SK-N-SH (cell line): ENCODE measurements at regions not wholly inside any gene's neighbourhood (a gene's known extent, or its start where the extent isn't known, plus 50 kb on each side); places are given as distances from the start of the nearest gene placed in this dataset.

Experiments
- CTCF ChIA-PET: fragments of 300-600, 350-600 bp; formaldehyde crosslinking; extraction: SDS; loops from one replicate; lab custom pipeline; 2021; lab: Yijun Ruan, JAX
- POLR2A ChIA-PET: fragments of 350-600 bp; sonication (Branson Sonifier 250); formaldehyde crosslinking; extraction: SDS; loops from one replicate; lab custom pipeline; 2020; ENCODE audit warnings: antibody characterized with exemption, inconsistent platforms; lab: Yijun Ruan, JAX
- DNase-seq: peaks from one replicate; pipeline ENCODE4 v3.0.0; 2012
- H2AFZ ChIP-seq: fragments of 200-600 bp; sonication (generic); 2 replicates; pipeline ENCODE4 v1.8.1; 2016; ENCODE audit warnings: antibody characterized with exemption, mild to moderate bottlenecking, low read depth
- H3F3A ChIP-seq: fragments of 200-600 bp; sonication (generic); replicated peaks from 2 replicates; pipeline ENCODE3; 2016; ENCODE audit warnings: antibody characterized with exemption, mild to moderate bottlenecking; ENCODE audit not compliant: insufficient read depth
- H3K27ac ChIP-seq, 2 experiments: fragments of 200-500 bp in 1 of 2; fragments of 200-600 bp in 1 of 2; sonication (Bioruptor generic) in 1 of 2; sonication (generic), shearing (Covaris generic) in 1 of 2; 2 replicates each; pipeline versions ENCODE4 v1.5.1 to v1.6.1; 2014 to 2016; ENCODE audit warnings: low read depth in 2 of 2, inconsistent platforms in 1 of 2, low read length in 1 of 2, mild to moderate bottlenecking in 1 of 2, mixed read lengths in 1 of 2
- H3K27me3 ChIP-seq: fragments of 200-600 bp; sonication (generic), shearing (Covaris generic); 2 replicates; pipeline ENCODE4 v1.6.1; 2016; ENCODE audit warnings: mixed run types; ENCODE audit not compliant: insufficient read depth
- H3K36me3 ChIP-seq, 2 experiments: fragments of 200-500 bp in 1 of 2; fragments of 200-600 bp in 1 of 2; sonication (Bioruptor generic) in 1 of 2; sonication (generic) in 1 of 2; replicated peaks in 1 of 2; 2 replicates each; pipeline versions ENCODE3 to v1.5.1; 2014 to 2016; ENCODE audit warnings: low read length in 1 of 2, mild to moderate bottlenecking in 1 of 2; ENCODE audit not compliant: insufficient read depth in 2 of 2, control insufficient read depth in 1 of 2
- H3K4me1 ChIP-seq, 2 experiments: fragments of 200-500 bp in 1 of 2; fragments of 200-600 bp in 1 of 2; sonication (Bioruptor generic) in 1 of 2; sonication (generic), shearing (Covaris generic) in 1 of 2; 2 replicates each; pipeline versions ENCODE4 v1.5.1 to v1.6.1; 2014 to 2016; ENCODE audit warnings: low read depth in 1 of 2, low read length in 1 of 2, mixed run types in 1 of 2; ENCODE audit not compliant: insufficient read depth in 2 of 2, control insufficient read depth in 1 of 2
- H3K4me2 ChIP-seq: fragments of 200-600 bp; sonication (generic), shearing (Covaris generic); 2 replicates; pipeline ENCODE4 v1.6.1; 2017; ENCODE audit warnings: mixed run types
- H3K4me3 ChIP-seq, 2 experiments: fragments of 200-500 bp in 1 of 2; fragments of 200-600 bp in 1 of 2; sonication (Bioruptor generic) in 1 of 2; sonication (generic), shearing (Covaris generic) in 1 of 2; 2 replicates each; pipeline versions ENCODE4 v1.5.1 to v1.8.1; 2014 to 2016; ENCODE audit warnings: low read depth in 2 of 2, inconsistent platforms in 1 of 2, low read length in 1 of 2, mild to moderate bottlenecking in 1 of 2, mixed read lengths in 1 of 2, moderate library complexity in 1 of 2
- H3K79me2 ChIP-seq: fragments of 200-600 bp; sonication (generic); 2 replicates; pipeline ENCODE4 v1.8.1; 2017; ENCODE audit warnings: mild to moderate bottlenecking; ENCODE audit not compliant: insufficient read depth
- H3K9ac ChIP-seq: fragments of 200-600 bp; sonication (generic); 2 replicates; pipeline ENCODE4 v1.6.1; 2017; ENCODE audit warnings: mixed run types
- H3K9me2 ChIP-seq: fragments of 200-600 bp; sonication (generic); 2 replicates; pipeline ENCODE4 v1.6.1; 2017; ENCODE audit warnings: mixed run types
- H3K9me3 ChIP-seq: fragments of 200-600 bp; sonication (generic); 2 replicates; pipeline ENCODE4 v1.6.1; 2017; ENCODE audit warnings: mixed run types, mild to moderate bottlenecking, moderate library complexity
- H4K20me1 ChIP-seq: fragments of 200-600 bp; sonication (generic); 2 replicates; pipeline ENCODE4 v1.6.1; 2017; ENCODE audit warnings: mild to moderate bottlenecking, mixed run types; ENCODE audit not compliant: insufficient read depth
- CHD2 ChIP-seq: fragments of 150-350 bp; IDR thresholded peaks from 2 replicates; pipeline ENCODE4 v1.6.1; 2018; ENCODE audit warnings: low read length; ENCODE audit not compliant: partially characterized antibody
- ELF1 ChIP-seq: IDR thresholded peaks from 2 replicates; pipeline ENCODE4 v1.4.0; 2012
- EP300 ChIP-seq, 2 experiments: IDR thresholded peaks; 2 replicates each; pipeline versions ENCODE4 v1.4.0 to v1.6.1; 2012; ENCODE audit warnings: borderline replicate concordance in 1 of 2, low read depth in 1 of 2, low read length in 1 of 2
- FOSL2 ChIP-seq: IDR thresholded peaks from 2 replicates; pipeline ENCODE4 v1.4.0; 2012; ENCODE audit warnings: low read depth, mild to moderate bottlenecking, moderate library complexity, borderline replicate concordance
- FOXJ3 ChIP-seq: sonication (generic); formaldehyde crosslinking; IDR thresholded peaks from 2 replicates; pipeline ENCODE4 v1.5.1; 2020; ENCODE audit warnings: mild to moderate bottlenecking, missing genetic modification reagents
- FOXM1 ChIP-seq: IDR thresholded peaks from 2 replicates; pipeline ENCODE4 v1.4.0; 2012; ENCODE audit warnings: low read depth, mild to moderate bottlenecking
- GABPA ChIP-seq: IDR thresholded peaks from 2 replicates; pipeline ENCODE4 v1.4.0; 2012; ENCODE audit warnings: low read depth, mild to moderate bottlenecking
- GATA2 ChIP-seq: sonication (generic); formaldehyde crosslinking; IDR thresholded peaks from 2 replicates; pipeline ENCODE4 v1.5.0; 2020; ENCODE audit warnings: mild to moderate bottlenecking, missing genetic modification reagents
- JUND ChIP-seq: IDR thresholded peaks from 2 replicates; pipeline ENCODE4 v1.4.0; 2012
- MAX ChIP-seq: IDR thresholded peaks from 2 replicates; pipeline ENCODE4 v1.4.0; 2012; ENCODE audit warnings: low read depth
- MXI1 ChIP-seq: IDR thresholded peaks from 2 replicates; pipeline ENCODE4 v1.6.1; 2012; ENCODE audit warnings: mild to moderate bottlenecking, low read depth, low read length, improper control_type of control experiment
- NFIC ChIP-seq: IDR thresholded peaks from 2 replicates; pipeline ENCODE4 v1.4.0; 2012; ENCODE audit warnings: borderline replicate concordance
- RAD21 ChIP-seq: IDR thresholded peaks from 2 replicates; pipeline ENCODE4 v1.6.1; 2012; ENCODE audit warnings: mild to moderate bottlenecking, low read length
- RCOR1 ChIP-seq: fragments of 150-350 bp; IDR thresholded peaks from 2 replicates; pipeline ENCODE4 v1.6.1; 2017; ENCODE audit warnings: antibody characterized with exemption, low read length
- RFX5 ChIP-seq: IDR thresholded peaks from 2 replicates; pipeline ENCODE4 v1.6.1; 2012; ENCODE audit warnings: mild to moderate bottlenecking, improper control_type of control experiment, low read length
- SMC3 ChIP-seq: IDR thresholded peaks from 2 replicates; pipeline ENCODE4 v1.6.1; 2012; ENCODE audit warnings: low read depth, low read length, improper control_type of control experiment
- TEAD4 ChIP-seq: IDR thresholded peaks from 2 replicates; pipeline ENCODE4 v1.4.0; 2012; ENCODE audit warnings: mild to moderate bottlenecking, borderline replicate concordance; ENCODE audit not compliant: insufficient read depth
- YY1 ChIP-seq: IDR thresholded peaks from 2 replicates; pipeline ENCODE4 v1.4.0; 2012; ENCODE audit warnings: low read depth, mild to moderate bottlenecking
- ZBTB33 ChIP-seq: IDR thresholded peaks from 2 replicates; pipeline ENCODE4 v1.4.0; 2012; ENCODE audit warnings: low read depth, borderline replicate concordance
- WGBS: methylation state at CpG from one replicate; pipeline ENCODE4 v1.1.6; 2017; ENCODE audit warnings: low lambda C conversion rate; 5-methylcytosine and 5-hydroxymethylcytosine counted together
- TF ChIP-seq, protein P1 (sequence below): IDR thresholded peaks from 2 replicates; pipeline ENCODE4 v1.4.0; 2012; ENCODE audit warnings: low read depth, borderline replicate concordance
- TF ChIP-seq, protein P2 (sequence below): IDR thresholded peaks from 2 replicates; pipeline ENCODE4; 2012

GRCh38 chr2:15730545-15731212, 139.0 kb downstream of the DDX1 start:
- 6% methylated on average over 5 of the region's 7 CpGs for WGBS
- DNase-seq, result peak; percentile 91
- Histone ChIP-seq H3K9me2 (no peaks in the 10 kb centered on the region), H4K20me1 (no peaks in the 10 kb centered on the region), H3K4me2 (no peak overlapping the region), H2AFZ (no peak overlapping the region), H3K27me3 (no peaks in the 10 kb centered on the region), H3K4me3 (no peak overlapping the region), H3F3A (no peaks in the 10 kb centered on the region), H3K79me2 (no peaks in the 10 kb centered on the region), H3K27ac (peak overlapping the region in 1 of 2 experiments; percentile 47; a peak in 2 of 4 replicates), H3K9me3 (no peaks in the 10 kb centered on the region), H3K4me1 (peaks cover 0 to 37% of the 10 kb centered on the region in 2 experiments; a peak in 2 of 4 replicates), H3K36me3 (no peaks in the 10 kb centered on the region), H3K9ac (no peak overlapping the region)
- ChIA-PET POLR2A (interaction anchor here (1.4 kb wide), 1 partner anchor 113 kb away, joined by 3 read pairs; no protein-coding TSS in a partner anchor), CTCF (interaction anchor here (0.7 to 1.8 kb wide), 8 partner anchors 13 to 757 kb away, joined by 3 to 7 read pairs (median 4); partner anchors contain the start of gene MYCN)
- TF ChIP-seq YY1 (no peak), RAD21 (peak; percentile 40), RCOR1 (peak; percentile 90), EP300 (IDR thresholded peaks at IDR 0.05; ENCODE audit: borderline replicate concordance in 1 of 2, low read depth in 1 of 2, low read length in 1 of 2) (peak in 1 of 2 experiments; percentile 78; a peak in 1 of 4 replicates), FOXJ3 (CRISPR knock-in tag) (peak; percentile 97), JUND (0 out of 2 replicates have a peak, but pooled peaks have one; percentile 4), FOXM1 (no peak), MXI1 (peak; percentile 63; the same call in 1 of the 2 replicates), GABPA (no peak), CHD2 (peak; percentile 88), GATA2 (peak; percentile 77), NFIC (peak; percentile 66)

GRCh38 chr2:15731213-15731888, 139.7 kb downstream of the DDX1 start:
- no peaks in the 10 kb centered on the region for H3K27me3 ChIP-seq
- H3K4me2 ChIP-seq, result no peak overlapping the region
- TF ChIP-seq MXI1, result no peak
- no peak for TF ChIP-seq JUND
- TF ChIP-seq TEAD4, result no peak
- no peak for TF ChIP-seq GABPA
- TF ChIP-seq FOXJ3 (CRISPR knock-in tag), result no peak
- no peak for TF ChIP-seq SMC3
- TF ChIP-seq FOSL2, result no peak
- TF ChIP-seq, protein P1, sequence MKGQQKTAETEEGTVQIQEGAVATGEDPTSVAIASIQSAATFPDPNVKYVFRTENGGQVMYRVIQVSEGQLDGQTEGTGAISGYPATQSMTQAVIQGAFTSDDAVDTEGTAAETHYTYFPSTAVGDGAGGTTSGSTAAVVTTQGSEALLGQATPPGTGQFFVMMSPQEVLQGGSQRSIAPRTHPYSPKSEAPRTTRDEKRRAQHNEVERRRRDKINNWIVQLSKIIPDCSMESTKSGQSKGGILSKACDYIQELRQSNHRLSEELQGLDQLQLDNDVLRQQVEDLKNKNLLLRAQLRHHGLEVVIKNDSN, result no peak
- no peak for TF ChIP-seq MAX
- TF ChIP-seq EP300 (IDR thresholded peaks at IDR 0.05; ENCODE audit: borderline replicate concordance in 1 of 2, low read depth in 1 of 2, low read length in 1 of 2), result no peak
- TF ChIP-seq CHD2, result no peak
- TF ChIP-seq, protein P2, sequence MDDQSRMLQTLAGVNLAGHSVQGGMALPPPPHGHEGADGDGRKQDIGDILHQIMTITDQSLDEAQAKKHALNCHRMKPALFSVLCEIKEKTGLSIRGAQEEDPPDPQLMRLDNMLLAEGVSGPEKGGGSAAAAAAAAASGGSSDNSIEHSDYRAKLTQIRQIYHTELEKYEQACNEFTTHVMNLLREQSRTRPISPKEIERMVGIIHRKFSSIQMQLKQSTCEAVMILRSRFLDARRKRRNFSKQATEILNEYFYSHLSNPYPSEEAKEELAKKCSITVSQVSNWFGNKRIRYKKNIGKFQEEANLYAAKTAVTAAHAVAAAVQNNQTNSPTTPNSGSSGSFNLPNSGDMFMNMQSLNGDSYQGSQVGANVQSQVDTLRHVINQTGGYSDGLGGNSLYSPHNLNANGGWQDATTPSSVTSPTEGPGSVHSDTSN, result no peak
- TF ChIP-seq FOXM1, result no peak
- no peak for TF ChIP-seq ELF1
- TF ChIP-seq ZBTB33, result no peak
- TF ChIP-seq RFX5, result no peak

More at GRCh38 chr2:15731213-15731888, 139.7 kb downstream of the DDX1 start:
- H3K4me3 ChIP-seq, result no peak overlapping the region
- POLR2A ChIA-PET, result interaction anchor here (1.4 kb wide), 1 partner anchor 113 kb away, joined by 3 read pairs; no protein-coding TSS in a partner anchor
- no peak overlapping the region for H3K9ac ChIP-seq
- H3K9me3 ChIP-seq, result no peaks in the 10 kb centered on the region
- no peaks in the 10 kb centered on the region for H3K36me3 ChIP-seq
- no peaks in the 10 kb centered on the region for H4K20me1 ChIP-seq
- no peaks in the 10 kb centered on the region for H3K79me2 ChIP-seq
- no peak for DNase-seq
- no peaks in the 10 kb centered on the region for H3K9me2 ChIP-seq
- H3F3A ChIP-seq, result no peaks in the 10 kb centered on the region
- no peak overlapping the region for H2AFZ ChIP-seq
- CTCF ChIA-PET, result interaction anchor here (1.0 to 2.2 kb wide), 6 partner anchors 17 to 756 kb away, joined by 3 to 7 read pairs (median 4); no protein-coding TSS in a partner anchor
- WGBS, result 54% methylated on average over 7 of the region's 7 CpGs
- H3K4me1 ChIP-seq, result peaks cover 0 to 37% of the 10 kb centered on the region in 2 experiments; a peak in 2 of 4 replicates
- H3K27ac ChIP-seq, result no peak overlapping the region
